Sigmoid colon (tissue), 4 donors: ENCODE measurements at regions not wholly inside any gene's neighbourhood (a gene's known extent, or its start where the extent isn't known, plus 50 kb on each side); places are given as distances from the start of the nearest gene placed in this dataset.

Experiments used
- CTCF ChIP-seq, 4 experiments: fragments of 450-650 bp in 3 of 4; fragments of 200-600 bp in 1 of 4; IDR thresholded peaks; one replicate each; pipeline ENCODE4 v1.5.1; 2016 to 2019; ENCODE audit warnings: antibody characterized with exemption in 4 of 4, mild to moderate bottlenecking in 3 of 4, moderate library complexity in 2 of 4
- POLR2AphosphoS5 ChIP-seq, 4 donors: sonication (generic); formaldehyde crosslinking; IDR thresholded peaks; one replicate each; pipeline ENCODE4 v1.6.1; 2017; ENCODE audit warnings: antibody characterized with exemption in 4 of 4

GRCh38 chr1:29664711-29665110 lies 428.4 kb downstream of the PTPRU start:
- TF ChIP-seq POLR2AphosphoS5 (IDR thresholded peaks at IDR 0.05): no peak
- no peak for TF ChIP-seq CTCF (IDR thresholded peaks at IDR 0.05)
